ENCODE measurements at regions not wholly inside any gene's neighbourhood (a gene's known extent, or its start where the extent isn't known, plus 50 kb on each side); places are given as distances from the start of the nearest gene placed in this dataset.

- no peaks in the 10 kb centered on the region for H3K36me3 ChIP-seq
- H3K27ac ChIP-seq: peak overlapping the region in 4 of 5 donors; percentile 52 to 77 (median 63)
- 83 to 89% (median 87%) methylated on average over 6 of the region's 6 CpGs for WGBS, 5 donors
- H3K9me3 ChIP-seq: no peaks in the 10 kb centered on the region
- TF ChIP-seq POLR2AphosphoS5 (IDR thresholded peaks at IDR 0.05) (no peak), EP300 (IDR thresholded peaks at IDR 0.05) (no peak), POLR2A (IDR thresholded peaks at IDR 0.05) (no peak), CTCF (IDR thresholded peaks at IDR 0.05) (no peak)
- H3K27me3 ChIP-seq: no peaks in the 10 kb centered on the region
- H3K4me3 ChIP-seq: no peak overlapping the region
- H3K4me1 ChIP-seq: peaks cover 0 to 67% (median 54%) of the 10 kb centered on the region in 4 donors
- intact Hi-C loops (cut with DNase I; ENCODE audit: low total_unique reads): no loop called here
- no peak for DNase-seq
Observed at GRCh38 chr2:39515897-39516346, 78.8 kb upstream of the MAP4K3 start.

- Histone ChIP-seq H3K27ac (peak overlapping the region in 4 of 5 donors; percentile 52 to 77 (median 63)), H3K4me3 (no peak overlapping the region), H3K36me3 (peaks cover 0 to 2% (median 0%) of the 10 kb centered on the region in 4 donors), H3K27me3 (no peaks in the 10 kb centered on the region), H3K4me1 (peaks cover 0 to 61% (median 48%) of the 10 kb centered on the region in 4 donors), H3K9me3 (peaks cover 0 to 3% (median 3%) of the 10 kb centered on the region in 4 donors)
- peak; percentile 47 to 60 for DNase-seq
- no peak for TF ChIP-seq POLR2A (IDR thresholded peaks at IDR 0.05)
- peak in 2 of 3 donors; percentile 29 to 60 for TF ChIP-seq POLR2AphosphoS5 (IDR thresholded peaks at IDR 0.05)
- peak; percentile 62 for TF ChIP-seq EP300 (IDR thresholded peaks at IDR 0.05)
- 59 to 69% (median 66%) methylated on average over 7 to 8 of the region's 8 CpGs for WGBS, 5 donors
- intact Hi-C loops (cut with DNase I; ENCODE audit: low total_unique reads): no loop called here
Observed at GRCh38 chr2:39516347-39517101, 79.4 kb upstream of the MAP4K3 start.

- WGBS, 5 donors: 61 to 80% (median 66%) methylated on average over 2 of the region's 2 CpGs
- TF ChIP-seq POLR2A (IDR thresholded peaks at IDR 0.05) (no peak), EP300 (IDR thresholded peaks at IDR 0.05) (no peak), POLR2AphosphoS5 (IDR thresholded peaks at IDR 0.05) (no peak), CTCF (IDR thresholded peaks at IDR 0.05) (no peak)
- peak overlapping the region; percentile 52 to 77 (median 62) for H3K27ac ChIP-seq
Observed at GRCh38 chr2:39517102-39517436, 80.0 kb upstream of the MAP4K3 start.

GRCh38 chr2:39517622-39518021 lies 80.5 kb upstream of the MAP4K3 start:
- DNase-seq: no peak
- H3K27me3 ChIP-seq: no peaks in the 10 kb centered on the region
- peaks cover 0 to 6% (median 0%) of the 10 kb centered on the region in 4 donors for H3K36me3 ChIP-seq
- H3K9me3 ChIP-seq: peaks cover 0 to 8% (median 6%) of the 10 kb centered on the region in 4 donors
- intact Hi-C loops (cut with DNase I; ENCODE audit: low total_unique reads): no loop called here
- no peak for TF ChIP-seq EP300 (IDR thresholded peaks at IDR 0.05)
- no peak for TF ChIP-seq POLR2AphosphoS5 (IDR thresholded peaks at IDR 0.05)
- no peak for TF ChIP-seq POLR2A (IDR thresholded peaks at IDR 0.05)
- TF ChIP-seq CTCF (IDR thresholded peaks at IDR 0.05): no peak
- WGBS, 5 donors: 64 to 81% (median 69%) methylated on average over 2 of the region's 2 CpGs
- no peak overlapping the region for H3K4me3 ChIP-seq
- H3K27ac ChIP-seq: peak overlapping the region in 4 of 5 donors; percentile 52 to 77 (median 63)
- peaks cover 0 to 50% (median 43%) of the 10 kb centered on the region in 4 donors for H3K4me1 ChIP-seq

More at GRCh38 chr2:39517102-39517436, 80.0 kb upstream of the MAP4K3 start:
- intact Hi-C loops (cut with DNase I; ENCODE audit: low total_unique reads): no loop called here
- Histone ChIP-seq H3K36me3 (peaks cover 0 to 6% (median 0%) of the 10 kb centered on the region in 4 donors), H3K4me3 (no peak overlapping the region), H3K9me3 (peaks cover 0 to 8% (median 6%) of the 10 kb centered on the region in 4 donors), H3K27me3 (no peaks in the 10 kb centered on the region), H3K4me1 (peaks cover 0 to 55% (median 44%) of the 10 kb centered on the region in 4 donors)
- DNase-seq: no peak

Data from stomach (tissue), 8 donors.